G401.6 (cell line): ENCODE measurements at regions not wholly inside any gene's neighbourhood (a gene's known extent, or its start where the extent isn't known, plus 50 kb on each side); places are given as distances from the start of the nearest gene placed in this dataset.
"Not testable (repeated sequence)": the region's sequence is repeated elsewhere in the genome, so short reads cannot be mapped to it uniquely, and the experiment has no call there.

Experiments used
- FAIRE-seq: peaks from 2 replicates; lab custom pipeline; 2012; peaks lifted over from hg19 to GRCh38; lab: Jason Lieb, UNC

- no peak for FAIRE-seq
Measured at GRCh38 chr12:47370421-47370820, 290.7 kb upstream of the AMIGO2 start.

- FAIRE-seq = no peak
Measured at GRCh38 chr12:47369085-47369484, 289.3 kb upstream of the AMIGO2 start.

- no peak for FAIRE-seq
Measured at GRCh38 chr12:47367912-47368537, 288.3 kb upstream of the AMIGO2 start.

- FAIRE-seq = no peak
Measured at GRCh38 chr12:47366579-47366978, 286.8 kb upstream of the AMIGO2 start.

- no peak for FAIRE-seq
Measured at GRCh38 chr12:47366157-47366556, 286.4 kb upstream of the AMIGO2 start.

GRCh38 chr12:47365443-47366076, 285.8 kb upstream of the AMIGO2 start:
- FAIRE-seq = not testable (repeated sequence)

- no peak for FAIRE-seq
Measured at GRCh38 chr12:47364261-47364660, 284.5 kb upstream of the AMIGO2 start.

GRCh38 chr12:47362126-47362705, 282.5 kb upstream of the AMIGO2 start:
- FAIRE-seq = no peak

GRCh38 chr12:47361389-47362021, 281.7 kb upstream of the AMIGO2 start:
- FAIRE-seq = no peak

- no peak for FAIRE-seq
Measured at GRCh38 chr12:47360771-47361388, 281.1 kb upstream of the AMIGO2 start.

- FAIRE-seq = no peak
Measured at GRCh38 chr12:47360093-47360480, 280.3 kb upstream of the AMIGO2 start.

- FAIRE-seq = no peak
Measured at GRCh38 chr12:47359310-47360092, 279.7 kb upstream of the AMIGO2 start.

- FAIRE-seq = not testable (repeated sequence)
Measured at GRCh38 chr12:47357006-47357405, 277.2 kb upstream of the AMIGO2 start.

- FAIRE-seq = no peak
Measured at GRCh38 chr12:47356129-47356700, 276.5 kb upstream of the AMIGO2 start.

- no peak for FAIRE-seq
Measured at GRCh38 chr12:47353508-47353907, 273.7 kb upstream of the AMIGO2 start.

- no peak for FAIRE-seq
Measured at GRCh38 chr12:47352067-47352466, 272.3 kb upstream of the AMIGO2 start.

- no peak for FAIRE-seq
Measured at GRCh38 chr12:47351526-47351925, 271.8 kb upstream of the AMIGO2 start.

- no peak for FAIRE-seq
Measured at GRCh38 chr12:47350062-47350408, 270.3 kb upstream of the AMIGO2 start.

GRCh38 chr12:47349137-47350061, 269.6 kb upstream of the AMIGO2 start:
- FAIRE-seq = no peak

GRCh38 chr12:47348206-47348605, 268.4 kb upstream of the AMIGO2 start:
- FAIRE-seq = no peak
